Hematopoietic multipotent progenitor cell (in vitro differentiated cells): ENCODE measurements at regions not wholly inside any gene's neighbourhood (a gene's known extent, or its start where the extent isn't known, plus 50 kb on each side); places are given as distances from the start of the nearest gene placed in this dataset.
A peak's percentile ranks its signal among the peaks of the same experiment; 100 is the strongest.

ENCODE experiments used
- DNase-seq, 3 donors: peaks; one replicate each; pipeline ENCODE4 v3.0.0-alpha.2; 2011 to 2015; ENCODE audit warnings: low read depth in 2 of 3, low spot score in 2 of 3

GRCh38 chr7:136667584-136667983 is 200.9 kb upstream of the CHRM2 start:
- DNase-seq: no peak

- peak in 1 of 3 donors; percentile 63 for DNase-seq
Observed at GRCh38 chr7:136665878-136666509, 202.5 kb upstream of the CHRM2 start.

DNA sequence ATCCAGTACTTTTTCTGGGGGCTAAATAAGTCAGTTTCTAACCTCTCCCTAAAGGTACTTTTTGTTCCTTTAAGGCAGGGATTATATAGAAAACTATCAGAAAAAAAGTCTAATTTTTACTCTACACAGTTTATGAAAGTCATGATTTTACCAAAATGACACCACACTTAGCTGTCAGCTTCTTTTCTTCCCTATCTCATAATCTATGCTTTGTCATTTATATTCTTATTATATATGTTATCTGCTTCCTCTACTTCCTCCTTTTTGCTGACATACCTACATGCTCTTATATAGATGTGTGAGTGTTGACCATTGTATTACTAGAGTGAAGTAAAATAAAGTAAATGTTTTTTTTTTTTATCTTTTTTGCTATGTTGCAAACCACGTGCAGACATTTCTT is 203.9 kb upstream of the CHRM2 start:
- DNase-seq: peak in 2 of 3 donors; percentile 25 to 69

- no peak for DNase-seq
Observed at GRCh38 chr7:136657482-136657921, 210.9 kb upstream of the CHRM2 start.

DNA sequence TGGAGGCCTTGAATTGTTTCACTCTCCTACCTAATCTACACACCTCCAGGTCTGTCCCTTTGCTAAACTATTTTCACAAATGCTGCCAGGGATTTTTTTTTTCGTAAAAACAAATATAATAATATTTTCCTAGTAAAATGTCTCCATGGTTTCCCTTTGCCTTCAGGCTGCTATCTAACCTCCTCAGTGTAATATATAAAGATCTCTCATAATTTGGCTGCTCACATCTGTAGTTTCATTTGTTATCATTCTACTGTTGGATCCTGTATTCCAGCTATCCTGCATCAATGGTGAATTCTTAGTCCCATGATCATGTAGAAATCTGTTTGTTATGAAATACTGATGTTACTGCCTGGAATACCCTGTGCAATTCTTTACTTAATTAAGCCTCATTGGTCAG is 211.9 kb upstream of the CHRM2 start:
- no peak for DNase-seq

DNA sequence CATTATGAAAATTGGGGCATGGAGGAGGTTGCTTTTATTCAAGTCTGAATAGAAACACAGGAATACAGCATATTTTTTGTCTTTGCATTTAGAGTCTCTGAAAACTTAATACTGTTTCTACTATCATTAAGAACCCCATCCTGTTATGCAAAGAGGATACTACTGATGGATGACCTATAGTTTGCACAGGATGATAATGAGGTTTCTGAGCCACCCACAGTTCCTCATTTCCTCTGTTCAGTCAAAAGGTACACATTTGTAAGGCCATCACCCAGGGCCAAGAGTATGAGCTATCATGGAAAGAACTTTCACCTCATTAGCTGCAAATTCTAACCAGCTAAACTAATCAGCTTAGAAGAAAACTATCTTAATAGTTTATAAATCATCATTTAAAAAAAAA is 213.0 kb upstream of the CHRM2 start:
- no peak for DNase-seq

DNA sequence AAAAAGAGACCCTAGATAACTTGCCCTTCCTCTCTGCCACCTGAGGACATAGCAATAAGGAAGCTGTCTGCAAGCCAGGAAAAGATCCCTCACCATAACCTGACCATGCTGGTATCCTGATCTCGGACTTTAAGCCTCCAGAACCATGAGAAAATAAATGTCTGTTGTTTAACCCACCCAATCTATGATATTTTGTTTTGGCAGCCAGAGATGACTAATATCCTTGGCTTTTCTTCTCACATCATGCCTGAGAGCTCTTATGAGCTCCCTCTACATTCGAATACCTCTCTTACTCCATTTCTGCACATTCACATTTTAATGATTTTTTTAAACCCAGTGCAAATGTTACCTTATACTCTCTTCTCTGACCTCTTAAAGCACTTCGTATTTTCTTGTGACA is 214.0 kb upstream of the CHRM2 start:
- DNase-seq: no peak

DNA sequence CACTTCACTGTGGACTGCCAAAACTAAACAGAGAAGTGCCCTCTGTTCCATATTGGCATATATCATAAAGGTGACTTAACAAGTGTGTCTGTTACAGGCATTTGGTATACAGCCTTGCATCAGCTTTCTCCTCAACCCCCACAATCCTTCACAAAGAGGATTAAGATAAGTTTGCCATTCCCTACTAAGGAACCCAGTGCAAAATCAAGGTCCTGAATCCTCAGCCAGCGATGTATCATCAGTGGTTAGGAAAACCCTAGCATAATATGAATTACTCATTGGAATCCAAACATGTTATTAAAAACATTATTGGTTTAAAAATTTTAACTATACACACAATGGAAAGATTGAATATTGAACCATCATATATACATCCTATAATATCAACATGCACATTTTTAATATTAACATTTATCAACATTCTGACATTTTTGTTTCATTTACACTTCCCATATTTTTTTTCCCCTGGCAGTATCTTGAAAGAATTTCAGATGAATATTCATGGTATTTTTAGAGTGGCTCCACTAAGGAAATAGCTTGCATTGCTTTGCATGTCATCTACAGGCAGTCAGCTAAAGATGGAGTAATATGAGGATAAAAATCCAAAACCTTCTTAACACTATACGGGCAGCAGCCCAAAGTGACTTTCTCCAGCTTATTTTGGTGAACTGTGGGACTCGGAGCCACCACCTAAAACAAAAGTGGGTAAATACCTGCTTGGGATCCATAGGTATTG is 215.6 kb upstream of the CHRM2 start:
- no peak for DNase-seq

DNA sequence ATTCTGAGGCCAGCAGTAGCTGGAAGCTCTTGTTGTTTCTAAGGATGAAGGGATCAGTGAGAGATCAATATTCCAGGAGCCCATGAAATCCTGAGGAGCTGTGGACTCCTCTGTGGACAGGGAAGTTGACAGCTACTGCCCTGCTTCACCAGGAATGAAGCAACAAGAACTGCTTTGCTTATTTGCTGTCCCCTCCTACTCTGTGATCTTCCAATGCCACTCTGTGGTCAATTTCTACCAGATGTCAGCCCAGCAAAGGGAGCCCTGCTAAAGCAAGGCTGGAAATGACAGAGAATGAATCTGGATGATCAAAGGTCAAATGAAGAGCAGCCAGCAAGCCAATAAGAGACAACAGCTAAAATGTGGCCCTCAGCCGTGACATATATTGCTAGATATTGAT is 227.5 kb upstream of the CHRM2 start:
- DNase-seq: no peak

GRCh38 chr7:136637813-136638212 is 230.6 kb upstream of the CHRM2 start:
- no peak for DNase-seq

DNA sequence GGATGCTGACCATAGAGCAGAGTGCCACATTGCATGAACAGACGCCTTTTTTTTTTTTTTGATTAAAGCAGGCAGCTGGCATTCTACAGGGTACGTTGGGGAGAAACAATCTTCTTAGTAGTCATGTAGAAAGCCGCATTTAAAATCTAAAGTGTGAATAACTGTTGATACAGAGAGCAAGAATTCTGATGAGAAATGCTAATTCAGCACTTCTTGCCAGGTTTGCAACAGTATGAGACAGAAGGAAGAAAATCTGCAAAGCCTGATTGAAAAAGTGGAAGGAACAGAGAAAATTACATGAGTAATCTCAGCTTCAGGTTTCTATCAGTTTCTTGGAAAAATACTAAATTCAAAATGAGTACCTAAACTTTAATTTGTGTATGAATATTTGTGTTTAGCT is 232.7 kb upstream of the CHRM2 start:
- no peak for DNase-seq

GRCh38 chr7:136618818-136619217 is 249.6 kb upstream of the CHRM2 start:
- no peak for DNase-seq

- no peak for DNase-seq
Observed at GRCh38 chr7:136617176-136617575, 251.3 kb upstream of the CHRM2 start.

DNA sequence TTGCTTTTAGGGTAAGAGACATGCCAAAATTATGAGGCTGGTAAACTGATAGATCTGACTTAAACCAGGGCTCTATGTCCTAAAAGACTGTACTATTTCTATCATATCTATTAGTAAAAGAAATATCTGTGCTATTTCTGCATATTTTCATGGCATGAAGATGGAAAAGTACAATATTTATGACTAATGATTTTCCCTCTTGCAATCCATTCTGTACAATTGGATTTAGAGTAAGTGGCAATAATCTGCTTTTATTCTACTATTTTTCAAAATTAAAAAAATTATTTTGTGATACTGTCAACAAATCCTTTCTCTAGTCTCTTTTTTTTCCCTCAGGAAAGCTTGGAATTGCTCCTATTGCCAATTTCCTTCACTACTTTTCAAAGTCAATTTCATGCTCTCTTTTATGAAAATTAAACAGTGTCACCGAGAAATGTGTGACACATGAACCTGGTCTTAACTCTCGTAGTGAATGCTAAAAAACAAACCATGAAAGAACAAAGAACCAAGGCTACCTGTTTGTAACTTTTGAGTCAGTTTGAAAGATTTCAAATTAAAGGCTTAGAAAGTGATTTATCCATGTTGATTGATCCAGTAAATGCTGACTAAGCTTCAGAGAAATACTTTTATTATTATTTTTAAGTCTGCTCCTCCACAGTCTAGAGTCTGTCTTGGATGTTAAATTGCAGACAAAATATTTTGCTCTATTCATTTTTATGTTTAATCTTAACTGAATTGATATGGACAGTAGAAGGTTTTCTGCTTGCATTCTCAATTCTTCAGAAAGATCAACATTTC is 262.7 kb upstream of the CHRM2 start:
- DNase-seq: no peak

DNA sequence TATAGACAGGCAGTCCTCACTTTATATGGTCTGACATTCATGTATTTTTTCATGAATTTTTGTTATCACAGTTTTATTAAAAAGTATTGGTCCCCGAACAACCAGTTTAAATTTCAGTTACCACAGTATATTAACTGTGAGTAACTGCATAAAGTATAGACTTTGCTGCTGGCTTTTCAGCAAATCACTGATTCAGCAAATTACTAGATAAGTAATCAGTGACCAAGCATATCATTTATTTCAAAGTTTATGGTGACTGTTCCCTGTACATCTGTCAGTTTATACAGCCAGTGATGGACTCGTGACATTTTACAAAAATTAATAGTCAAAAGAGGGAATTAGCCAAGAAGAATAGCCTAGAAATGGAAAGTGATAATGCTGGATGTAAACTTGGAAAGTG is 266.7 kb upstream of the CHRM2 start:
- no peak for DNase-seq

GRCh38 chr7:136600475-136600874 is 268.0 kb upstream of the CHRM2 start:
- DNase-seq: no peak

- no peak for DNase-seq
Observed at GRCh38 chr7:136594739-136595144, 273.7 kb upstream of the CHRM2 start.

GRCh38 chr7:136588216-136588615 is 280.2 kb upstream of the CHRM2 start:
- no peak for DNase-seq

GRCh38 chr7:136585954-136586670 is 282.3 kb upstream of the CHRM2 start:
- no peak for DNase-seq

GRCh38 chr7:136566491-136566890 is 302.0 kb upstream of the CHRM2 start:
- DNase-seq: no peak

DNA sequence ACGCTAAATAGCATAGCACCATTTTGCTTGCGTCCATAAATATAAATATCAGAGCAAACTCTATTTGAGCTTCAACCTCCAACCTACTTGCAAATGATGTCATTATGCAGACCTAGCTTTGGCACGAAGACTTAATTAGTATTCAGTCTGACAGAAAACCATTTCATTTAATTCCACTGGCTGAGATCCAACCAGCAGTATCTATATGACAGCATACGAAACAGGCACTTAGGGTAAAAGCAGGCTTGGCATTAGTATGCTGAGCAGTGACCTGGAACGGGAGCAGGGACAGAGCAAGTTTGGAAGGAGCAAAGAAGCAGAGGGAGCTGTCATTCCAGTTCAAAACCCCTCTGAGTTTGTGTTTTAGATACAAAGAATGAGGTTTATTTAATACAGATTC is 312.5 kb upstream of the CHRM2 start:
- no peak for DNase-seq
